ENCODE measurements at regions not wholly inside any gene's neighbourhood (a gene's known extent, or its start where the extent isn't known, plus 50 kb on each side); places are given as distances from the start of the nearest gene placed in this dataset.

DNA sequence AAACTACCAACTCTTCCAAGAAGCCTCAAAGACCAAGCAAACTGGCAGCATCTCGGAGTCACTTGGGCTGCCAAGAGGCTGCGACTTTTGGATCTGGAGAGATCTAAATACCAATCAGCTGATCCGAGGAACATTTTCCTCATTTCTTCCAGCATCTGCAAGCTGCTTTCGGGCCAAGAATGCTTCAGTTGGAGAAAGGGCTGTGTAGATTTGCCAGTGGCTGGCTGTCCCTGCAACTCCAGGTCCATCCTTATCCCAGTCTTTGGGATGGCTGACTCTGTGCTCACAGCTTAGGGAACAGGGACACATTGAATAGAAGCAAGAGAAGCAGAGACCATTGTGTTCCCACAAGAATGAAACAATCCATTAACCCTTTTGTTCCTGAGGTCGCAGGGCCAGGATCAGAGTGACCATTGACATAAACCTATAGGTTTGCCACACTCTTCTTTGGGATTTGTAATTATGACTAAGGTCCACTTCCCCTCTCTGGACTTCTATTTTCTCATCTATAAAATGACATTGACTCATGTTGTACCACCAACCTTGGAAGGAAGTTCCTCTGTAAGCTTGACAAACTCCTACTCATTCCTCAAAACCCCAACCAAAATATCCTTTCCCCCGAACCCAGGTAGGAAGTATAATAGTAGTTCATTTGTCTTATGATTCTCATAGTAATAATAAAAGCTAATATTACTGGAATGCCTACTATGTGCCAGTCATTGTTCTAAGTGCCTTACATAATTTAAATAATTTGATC is 340.8 kb downstream of the MN1 start:
- FAIRE-seq, result peak; percentile 45
- peak overlapping the region; percentile 47 for H3K9ac ChIP-seq (ENCODE audit: low read length)
- H3K27ac Mint-ChIP-seq (ENCODE audit: unreplicated experiment), result peak overlapping the region; percentile 93

DNA sequence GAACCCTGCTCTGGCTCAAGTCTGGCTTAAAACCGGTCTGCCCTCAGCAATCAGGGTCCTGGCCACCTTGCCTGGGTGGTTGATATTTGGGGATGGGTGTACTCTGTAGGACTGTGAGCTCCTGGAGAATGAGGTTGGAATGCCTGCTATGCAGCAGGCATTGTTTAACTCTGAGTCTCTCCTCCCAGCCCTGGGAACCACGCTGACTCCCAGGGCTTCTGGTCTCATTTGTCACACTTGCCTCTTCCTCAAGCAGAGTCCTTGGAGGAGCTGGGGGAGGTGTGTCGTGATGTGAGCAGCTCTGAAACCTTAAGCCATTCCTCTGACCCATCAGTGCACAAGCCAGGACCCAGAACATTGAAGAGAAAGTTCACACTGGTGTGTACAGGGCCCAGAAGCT is 340.1 kb downstream of the MN1 start:
- peak overlapping the region; percentile 74 for H3K9ac ChIP-seq (ENCODE audit: low read length)
- no peak overlapping the region for H3K4me3 ChIP-seq (ENCODE audit: insufficient read depth, low read depth, low read length)
- FAIRE-seq (peak; percentile 100), DNase-seq (ENCODE audit: low read depth) (peak; percentile 95)
- no peak overlapping the region for H2AFZ ChIP-seq (ENCODE audit: low read depth, low read length)
- Mint-ChIP-seq H3K4me3 (ENCODE audit: unreplicated experiment) (peak overlapping the region; percentile 52), H3K27ac (ENCODE audit: unreplicated experiment) (peak overlapping the region; percentile 93), H3K9me3 (ENCODE audit: unreplicated experiment) (no peaks in the 10 kb centered on the region), H3K4me1 (ENCODE audit: low read depth, unreplicated experiment) (peaks cover 50% of the 10 kb centered on the region), H3K36me3 (ENCODE audit: low read depth, unreplicated experiment) (no peaks in the 10 kb centered on the region), H3K27me3 (ENCODE audit: low read depth, unreplicated experiment) (no peaks in the 10 kb centered on the region)
- peak overlapping the region; percentile 74 for H3K4me2 ChIP-seq (ENCODE audit: low read length)
- H3K27ac ChIP-seq (ENCODE audit: low read depth, low read length), result peak overlapping the region; percentile 77
- H4K20me1 ChIP-seq (ENCODE audit: insufficient read depth, low read length), result no peaks in the 10 kb centered on the region
- TF ChIP-seq, protein P1, sequence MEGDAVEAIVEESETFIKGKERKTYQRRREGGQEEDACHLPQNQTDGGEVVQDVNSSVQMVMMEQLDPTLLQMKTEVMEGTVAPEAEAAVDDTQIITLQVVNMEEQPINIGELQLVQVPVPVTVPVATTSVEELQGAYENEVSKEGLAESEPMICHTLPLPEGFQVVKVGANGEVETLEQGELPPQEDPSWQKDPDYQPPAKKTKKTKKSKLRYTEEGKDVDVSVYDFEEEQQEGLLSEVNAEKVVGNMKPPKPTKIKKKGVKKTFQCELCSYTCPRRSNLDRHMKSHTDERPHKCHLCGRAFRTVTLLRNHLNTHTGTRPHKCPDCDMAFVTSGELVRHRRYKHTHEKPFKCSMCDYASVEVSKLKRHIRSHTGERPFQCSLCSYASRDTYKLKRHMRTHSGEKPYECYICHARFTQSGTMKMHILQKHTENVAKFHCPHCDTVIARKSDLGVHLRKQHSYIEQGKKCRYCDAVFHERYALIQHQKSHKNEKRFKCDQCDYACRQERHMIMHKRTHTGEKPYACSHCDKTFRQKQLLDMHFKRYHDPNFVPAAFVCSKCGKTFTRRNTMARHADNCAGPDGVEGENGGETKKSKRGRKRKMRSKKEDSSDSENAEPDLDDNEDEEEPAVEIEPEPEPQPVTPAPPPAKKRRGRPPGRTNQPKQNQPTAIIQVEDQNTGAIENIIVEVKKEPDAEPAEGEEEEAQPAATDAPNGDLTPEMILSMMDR (IDR thresholded peaks at IDR 0.05; ENCODE audit: insufficient read depth, low read depth, low read length), result no peak
- TF ChIP-seq EZH2 (IDR thresholded peaks at IDR 0.05; ENCODE audit: insufficient read depth, low read length), result no peak
- H3K79me2 ChIP-seq (ENCODE audit: insufficient read depth, low read length), result no peaks in the 10 kb centered on the region
- H3K36me3 ChIP-seq (ENCODE audit: insufficient read depth, low read length), result no peaks in the 10 kb centered on the region
- H3K4me1 ChIP-seq (ENCODE audit: insufficient read depth, low read length), result peaks cover 46% of the 10 kb centered on the region
- H3K27me3 ChIP-seq (ENCODE audit: insufficient read depth, low read length), result no peaks in the 10 kb centered on the region
- no peaks in the 10 kb centered on the region for H3K9me3 ChIP-seq (ENCODE audit: insufficient read depth, low read depth, low read length)

More for the DNA sequence above, 340.8 kb downstream of the MN1 start:
- H2AFZ ChIP-seq (ENCODE audit: low read depth, low read length), result no peak overlapping the region
- H3K36me3 Mint-ChIP-seq (ENCODE audit: low read depth, unreplicated experiment), result no peaks in the 10 kb centered on the region
- H3K9me3 Mint-ChIP-seq (ENCODE audit: unreplicated experiment), result no peaks in the 10 kb centered on the region
- H3K79me2 ChIP-seq (ENCODE audit: insufficient read depth, low read length), result no peaks in the 10 kb centered on the region
- no peaks in the 10 kb centered on the region for H3K27me3 ChIP-seq (ENCODE audit: insufficient read depth, low read length)
- DNase-seq (ENCODE audit: low read depth), result peak; percentile 85
- H3K4me3 Mint-ChIP-seq (ENCODE audit: unreplicated experiment), result no peak overlapping the region
- no peak for TF ChIP-seq EZH2 (IDR thresholded peaks at IDR 0.05; ENCODE audit: insufficient read depth, low read length)
- TF ChIP-seq, protein P1 (IDR thresholded peaks at IDR 0.05; ENCODE audit: insufficient read depth, low read depth, low read length), result no peak
- H3K4me1 ChIP-seq (ENCODE audit: insufficient read depth, low read length), result peaks cover 47% of the 10 kb centered on the region
- H3K4me1 Mint-ChIP-seq (ENCODE audit: low read depth, unreplicated experiment), result peaks cover 55% of the 10 kb centered on the region
- H3K27me3 Mint-ChIP-seq (ENCODE audit: low read depth, unreplicated experiment), result no peaks in the 10 kb centered on the region
- H3K36me3 ChIP-seq (ENCODE audit: insufficient read depth, low read length), result no peaks in the 10 kb centered on the region
- no peaks in the 10 kb centered on the region for H3K9me3 ChIP-seq (ENCODE audit: insufficient read depth, low read depth, low read length)
- no peaks in the 10 kb centered on the region for H4K20me1 ChIP-seq (ENCODE audit: insufficient read depth, low read length)
- peak overlapping the region; percentile 77 for H3K27ac ChIP-seq (ENCODE audit: low read depth, low read length)
- H3K4me2 ChIP-seq (ENCODE audit: low read length), result peak overlapping the region; percentile 74
- H3K4me3 ChIP-seq (ENCODE audit: insufficient read depth, low read depth, low read length), result no peak overlapping the region

DNA sequence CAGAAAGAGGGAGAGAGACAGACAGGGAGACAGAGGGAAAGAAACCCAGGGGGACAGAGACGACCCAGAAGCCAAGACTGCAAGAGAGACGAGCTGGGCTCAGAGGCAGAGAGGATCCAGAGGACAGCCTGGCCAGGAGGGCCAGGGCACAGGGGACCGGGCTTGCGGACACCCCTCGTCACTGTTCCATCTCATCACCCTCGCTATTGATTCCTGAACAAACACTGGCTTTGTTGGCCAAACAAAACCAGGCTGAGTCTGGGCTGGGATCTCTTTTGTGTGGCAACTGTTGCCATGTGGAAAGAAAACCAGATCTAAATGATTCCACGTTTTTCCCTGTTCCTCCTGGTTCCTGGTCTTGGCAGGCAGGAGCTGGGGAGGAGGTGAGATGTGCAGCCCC is 339.4 kb downstream of the MN1 start:
- H3K27ac ChIP-seq (ENCODE audit: low read depth, low read length), result peak overlapping the region; percentile 77
- H4K20me1 ChIP-seq (ENCODE audit: insufficient read depth, low read length), result no peaks in the 10 kb centered on the region
- no peaks in the 10 kb centered on the region for H3K27me3 ChIP-seq (ENCODE audit: insufficient read depth, low read length)
- Mint-ChIP-seq H3K36me3 (ENCODE audit: low read depth, unreplicated experiment) (no peaks in the 10 kb centered on the region), H3K9me3 (ENCODE audit: unreplicated experiment) (no peaks in the 10 kb centered on the region), H3K27ac (ENCODE audit: unreplicated experiment) (peak overlapping the region; percentile 93), H3K4me1 (ENCODE audit: low read depth, unreplicated experiment) (peaks cover 44% of the 10 kb centered on the region), H3K27me3 (ENCODE audit: low read depth, unreplicated experiment) (no peaks in the 10 kb centered on the region), H3K4me3 (ENCODE audit: unreplicated experiment) (peak overlapping the region; percentile 8)
- FAIRE-seq (no peak), DNase-seq (ENCODE audit: low read depth) (no peak)
- peak overlapping the region; percentile 74 for H3K4me2 ChIP-seq (ENCODE audit: low read length)
- TF ChIP-seq, protein P1 (IDR thresholded peaks at IDR 0.05; ENCODE audit: insufficient read depth, low read depth, low read length), result no peak
- TF ChIP-seq EZH2 (IDR thresholded peaks at IDR 0.05; ENCODE audit: insufficient read depth, low read length), result no peak
- H3K79me2 ChIP-seq (ENCODE audit: insufficient read depth, low read length), result no peaks in the 10 kb centered on the region
- H3K36me3 ChIP-seq (ENCODE audit: insufficient read depth, low read length), result no peaks in the 10 kb centered on the region
- H3K4me1 ChIP-seq (ENCODE audit: insufficient read depth, low read length), result peaks cover 39% of the 10 kb centered on the region
- peak overlapping the region; percentile 74 for H3K9ac ChIP-seq (ENCODE audit: low read length)
- peak overlapping the region; percentile 42 for H2AFZ ChIP-seq (ENCODE audit: low read depth, low read length)
- no peaks in the 10 kb centered on the region for H3K9me3 ChIP-seq (ENCODE audit: insufficient read depth, low read depth, low read length)
- H3K4me3 ChIP-seq (ENCODE audit: insufficient read depth, low read depth, low read length), result no peak overlapping the region

Data from astrocyte (in vitro differentiated cells and primary cell).